PC-3 (cell line): ENCODE measurements at regions not wholly inside any gene's neighbourhood (a gene's known extent, or its start where the extent isn't known, plus 50 kb on each side); places are given as distances from the start of the nearest gene placed in this dataset.

ENCODE experiments used
- ATAC-seq: fragments of 200-7000 bp; cut with Tn5 transposase; 2 replicates; pipeline ENCODE4 v1.9.1; 2020; ENCODE audit warnings: mild to moderate bottlenecking, moderate library complexity
- BruUV-seq: library from RNA; stranded (reverse); fragments of 400-500 nt; replicated peaks from 2 replicates; lab custom pipeline; 2021; lab: Mats Ljungman, UMichigan
- CTCF ChIA-PET: fragments of 300-600 bp; sonication (Branson Sonifier 250); formaldehyde crosslinking; loops from one replicate; lab custom pipeline; 2022; ENCODE audit warnings: antibody characterized with exemption; lab: Charles Lee
- POLR2A ChIA-PET: fragments of 300-600 bp; sonication (Branson Sonifier 250); formaldehyde crosslinking; loops from one replicate; lab custom pipeline; 2022; ENCODE audit warnings: antibody characterized with exemption; ENCODE audit not compliant: unreplicated experiment; lab: Charles Lee
- DNase-seq: peaks from one replicate; pipeline ENCODE4 v3.0.0-alpha.2; 2015
- H2AFZ ChIP-seq: fragments of 300-600 bp; sonication (generic); 2 replicates; pipeline ENCODE4 v1.6.0; 2016; ENCODE audit warnings: antibody characterized with exemption, low read length
- H3F3A ChIP-seq: fragments of 300-600 bp; sonication (generic); one replicate; pipeline ENCODE4 v1.6.0; 2017; ENCODE audit warnings: antibody characterized with exemption, low read length, control low read depth, mild to moderate bottlenecking; ENCODE audit not compliant: unreplicated experiment
- H3K27ac ChIP-seq: fragments of 300-600 bp; sonication (generic); 2 replicates; pipeline ENCODE4 v1.5.1; 2016; ENCODE audit warnings: mild to moderate bottlenecking, low read length
- H3K27me3 ChIP-seq: fragments of 300-600 bp; sonication (generic); 2 replicates; pipeline ENCODE4 v1.6.1; 2016; ENCODE audit warnings: low read length, mixed read lengths
- H3K36me3 ChIP-seq: fragments of 300-600 bp; sonication (generic); 2 replicates; pipeline ENCODE4 v1.6.1; 2016; ENCODE audit warnings: low read depth, mixed run types, low read length, mixed read lengths
- H3K4me1 ChIP-seq: fragments of 300-600 bp; sonication (generic); 2 replicates; pipeline ENCODE4 v1.5.1; 2016; ENCODE audit warnings: low read length; ENCODE audit not compliant: insufficient read depth
- H3K4me2 ChIP-seq: fragments of 300-600 bp; sonication (generic); 2 replicates; pipeline ENCODE4 v1.6.0; 2016; ENCODE audit warnings: low read length
- H3K4me3 ChIP-seq: fragments of 300-600 bp; sonication (generic); 2 replicates; pipeline ENCODE4 v1.5.1; 2016; ENCODE audit warnings: mild to moderate bottlenecking, low read length, mixed read lengths
- H3K79me2 ChIP-seq: fragments of 300-600 bp; sonication (generic); 2 replicates; pipeline ENCODE4 v1.6.1; 2017; ENCODE audit warnings: low read length, mixed read lengths
- H3K9ac ChIP-seq: fragments of 300-600 bp; sonication (generic); 2 replicates; pipeline ENCODE4 v1.6.0; 2016; ENCODE audit warnings: mild to moderate bottlenecking, low read length
- H3K9me2 ChIP-seq: fragments of 300-600 bp; sonication (generic); replicated peaks from 2 replicates; pipeline ENCODE4 v1.6.1; 2016; ENCODE audit warnings: mixed run types, low read length, mixed read lengths
- H3K9me3 ChIP-seq: fragments of 300-600 bp; sonication (generic); 2 replicates; pipeline ENCODE4 v1.6.1; 2016; ENCODE audit warnings: low read length, mixed read lengths
- H4K20me1 ChIP-seq: fragments of 300-600 bp; sonication (generic); 2 replicates; pipeline ENCODE4 v1.6.1; 2016; ENCODE audit warnings: low read length, mixed read lengths
- EZH2 ChIP-seq: fragments of 300-600 bp; sonication (generic); IDR thresholded peaks from one replicate; pipeline ENCODE4 v1.6.1; 2017; ENCODE audit warnings: antibody characterized with exemption, mild to moderate bottlenecking, low read length; ENCODE audit not compliant: unreplicated experiment
- EZH2phosphoT487 ChIP-seq: fragments of 300-600 bp; sonication (generic); IDR thresholded peaks from 2 replicates; pipeline ENCODE4 v1.6.1; 2018; ENCODE audit warnings: mild to moderate bottlenecking, antibody characterized with exemption, low read length, borderline replicate concordance
- intact Hi-C: fragments of 100-400 bp; cut with micrococcal nuclease; formaldehyde crosslinking; loops from 2 replicates; pipeline ENCODE4 v1.9.0; 2023
- TF ChIP-seq, protein P1 (sequence below): fragments of 300-600 bp; sonication (generic); conservative IDR thresholded peaks from 2 replicates; pipeline ENCODE4 v1.5.1; 2017; ENCODE audit warnings: antibody characterized with exemption, low read depth, mild to moderate bottlenecking, low read length

DNA sequence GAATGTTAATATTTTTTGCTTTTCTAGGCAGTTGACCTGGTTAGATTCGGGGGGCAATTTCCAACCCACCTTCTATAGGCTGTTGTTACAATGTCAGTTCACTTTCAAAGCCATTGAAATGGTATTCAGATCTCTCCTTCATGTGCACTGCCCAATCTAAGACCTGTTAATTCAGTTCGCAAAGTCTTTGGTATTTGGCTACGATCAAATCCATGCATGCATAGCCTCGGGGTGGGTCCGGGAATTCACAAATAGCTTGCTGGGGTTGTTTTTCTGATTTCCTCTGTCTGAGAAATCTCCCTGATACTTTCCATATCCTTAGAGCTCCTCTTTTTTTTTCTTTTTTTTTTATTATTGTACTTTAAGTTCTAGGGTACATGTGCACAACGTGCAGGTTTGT lies 252.6 kb upstream of the SPAG17 start:
- Histone ChIP-seq H3K79me2 (no peaks in the 10 kb centered on the region), H3K9ac (no peak overlapping the region), H3K4me1 (no peaks in the 10 kb centered on the region), H2AFZ (no peak overlapping the region), H4K20me1 (no peaks in the 10 kb centered on the region), H3K36me3 (no peaks in the 10 kb centered on the region), H3K9me3 (no peaks in the 10 kb centered on the region), H3K4me2 (no peak overlapping the region), H3K27ac (no peak overlapping the region), H3K9me2 (no peaks in the 10 kb centered on the region), H3F3A (no peaks in the 10 kb centered on the region), H3K27me3 (peaks cover 43% of the 10 kb centered on the region), H3K4me3 (no peak overlapping the region)
- ChIA-PET CTCF (no interaction called here), POLR2A (no interaction called here)
- no peak for DNase-seq
- no TSS peak for BruUV-seq
- ATAC-seq, result no peak
- TF ChIP-seq, protein P1, sequence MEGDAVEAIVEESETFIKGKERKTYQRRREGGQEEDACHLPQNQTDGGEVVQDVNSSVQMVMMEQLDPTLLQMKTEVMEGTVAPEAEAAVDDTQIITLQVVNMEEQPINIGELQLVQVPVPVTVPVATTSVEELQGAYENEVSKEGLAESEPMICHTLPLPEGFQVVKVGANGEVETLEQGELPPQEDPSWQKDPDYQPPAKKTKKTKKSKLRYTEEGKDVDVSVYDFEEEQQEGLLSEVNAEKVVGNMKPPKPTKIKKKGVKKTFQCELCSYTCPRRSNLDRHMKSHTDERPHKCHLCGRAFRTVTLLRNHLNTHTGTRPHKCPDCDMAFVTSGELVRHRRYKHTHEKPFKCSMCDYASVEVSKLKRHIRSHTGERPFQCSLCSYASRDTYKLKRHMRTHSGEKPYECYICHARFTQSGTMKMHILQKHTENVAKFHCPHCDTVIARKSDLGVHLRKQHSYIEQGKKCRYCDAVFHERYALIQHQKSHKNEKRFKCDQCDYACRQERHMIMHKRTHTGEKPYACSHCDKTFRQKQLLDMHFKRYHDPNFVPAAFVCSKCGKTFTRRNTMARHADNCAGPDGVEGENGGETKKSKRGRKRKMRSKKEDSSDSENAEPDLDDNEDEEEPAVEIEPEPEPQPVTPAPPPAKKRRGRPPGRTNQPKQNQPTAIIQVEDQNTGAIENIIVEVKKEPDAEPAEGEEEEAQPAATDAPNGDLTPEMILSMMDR, result no peak
- TF ChIP-seq EZH2phosphoT487 (no peak), EZH2 (no peak)
- intact Hi-C loops, result no loop called here

DNA sequence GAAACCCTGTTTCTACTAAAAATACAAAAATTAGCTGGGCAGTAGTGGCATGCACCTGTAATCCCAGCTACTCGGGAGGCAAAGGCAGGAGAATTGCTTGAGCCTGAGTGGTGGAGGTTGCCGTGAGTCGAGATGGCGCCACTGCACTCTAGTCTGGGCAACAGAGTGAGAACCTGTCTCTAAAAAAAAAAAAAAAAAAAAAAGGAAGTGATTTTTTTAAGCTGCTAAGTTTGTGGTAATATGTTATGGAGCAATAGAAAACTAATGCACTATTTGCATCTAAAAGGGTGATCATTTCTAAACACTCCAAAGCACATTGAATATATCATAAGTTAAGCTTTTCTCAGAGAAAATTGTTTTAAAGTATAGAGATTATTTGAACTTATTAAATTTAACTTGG lies 244.8 kb upstream of the SPAG17 start:
- no peaks in the 10 kb centered on the region for H3K4me1 ChIP-seq
- DNase-seq (no peak), ATAC-seq (no peak)
- no peak overlapping the region for H3K9ac ChIP-seq
- no peaks in the 10 kb centered on the region for H3K79me2 ChIP-seq
- peaks cover 68% of the 10 kb centered on the region for H3K27me3 ChIP-seq
- CTCF ChIA-PET, result no interaction called here
- no peak overlapping the region for H3K4me2 ChIP-seq
- no peaks in the 10 kb centered on the region for H3K36me3 ChIP-seq
- no peak overlapping the region for H3K27ac ChIP-seq
- no peak overlapping the region for H3K4me3 ChIP-seq
- POLR2A ChIA-PET, result no interaction called here
- H3K9me3 ChIP-seq, result no peaks in the 10 kb centered on the region
- H3K9me2 ChIP-seq, result no peaks in the 10 kb centered on the region
- intact Hi-C loops, result no loop called here
- TF ChIP-seq, protein P1, result no peak
- TF ChIP-seq EZH2phosphoT487 (no peak), EZH2 (no peak)
- H2AFZ ChIP-seq, result no peak overlapping the region
- H4K20me1 ChIP-seq, result no peaks in the 10 kb centered on the region
- no peaks in the 10 kb centered on the region for H3F3A ChIP-seq
- BruUV-seq, result no TSS peak

GRCh38 chr1:118421868-118422350 lies 236.9 kb upstream of the SPAG17 start:
- Histone ChIP-seq H4K20me1 (no peaks in the 10 kb centered on the region), H3K79me2 (no peaks in the 10 kb centered on the region), H3K4me3 (no peak overlapping the region), H3K27me3 (peaks cover 38% of the 10 kb centered on the region; the same call in 1 of the 2 replicates), H3K9me2 (no peaks in the 10 kb centered on the region), H3K9ac (no peak overlapping the region), H3K9me3 (no peaks in the 10 kb centered on the region), H3F3A (no peaks in the 10 kb centered on the region), H3K27ac (no peak overlapping the region), H2AFZ (no peak overlapping the region), H3K4me1 (no peaks in the 10 kb centered on the region), H3K36me3 (no peaks in the 10 kb centered on the region), H3K4me2 (no peak overlapping the region)
- POLR2A ChIA-PET, result no interaction called here
- CTCF ChIA-PET, result no interaction called here
- no peak for ATAC-seq
- no peak for DNase-seq
- intact Hi-C loops, result no loop called here
- TF ChIP-seq EZH2phosphoT487 (no peak), EZH2 (no peak)
- TF ChIP-seq, protein P1, result no peak
- no TSS peak for BruUV-seq
